SK-N-SH (cell line): ENCODE measurements at regions not wholly inside any gene's neighbourhood (a gene's known extent, or its start where the extent isn't known, plus 50 kb on each side); places are given as distances from the start of the nearest gene placed in this dataset.

ENCODE experiments used
- CTCF ChIA-PET: fragments of 300-600, 350-600 bp; formaldehyde crosslinking; extraction: SDS; loops from one replicate; lab custom pipeline; 2021; lab: Yijun Ruan, JAX
- POLR2A ChIA-PET: fragments of 350-600 bp; sonication (Branson Sonifier 250); formaldehyde crosslinking; extraction: SDS; loops from one replicate; lab custom pipeline; 2020; ENCODE audit warnings: antibody characterized with exemption, inconsistent platforms; lab: Yijun Ruan, JAX
- DNase-seq: peaks from one replicate; pipeline ENCODE4 v3.0.0; 2012
- H2AFZ ChIP-seq: fragments of 200-600 bp; sonication (generic); 2 replicates; pipeline ENCODE4 v1.8.1; 2016; ENCODE audit warnings: antibody characterized with exemption, mild to moderate bottlenecking, low read depth
- H3F3A ChIP-seq: fragments of 200-600 bp; sonication (generic); replicated peaks from 2 replicates; pipeline ENCODE3; 2016; ENCODE audit warnings: antibody characterized with exemption, mild to moderate bottlenecking; ENCODE audit not compliant: insufficient read depth
- H3K27ac ChIP-seq, 2 experiments: fragments of 200-500 bp in 1 of 2; fragments of 200-600 bp in 1 of 2; sonication (Bioruptor generic) in 1 of 2; sonication (generic), shearing (Covaris generic) in 1 of 2; 2 replicates each; pipeline versions ENCODE4 v1.5.1 to v1.6.1; 2014 to 2016; ENCODE audit warnings: low read depth in 2 of 2, inconsistent platforms in 1 of 2, low read length in 1 of 2, mild to moderate bottlenecking in 1 of 2, mixed read lengths in 1 of 2
- H3K27me3 ChIP-seq: fragments of 200-600 bp; sonication (generic), shearing (Covaris generic); 2 replicates; pipeline ENCODE4 v1.6.1; 2016; ENCODE audit warnings: mixed run types; ENCODE audit not compliant: insufficient read depth
- H3K36me3 ChIP-seq, 2 experiments: fragments of 200-500 bp in 1 of 2; fragments of 200-600 bp in 1 of 2; sonication (Bioruptor generic) in 1 of 2; sonication (generic) in 1 of 2; replicated peaks in 1 of 2; 2 replicates each; pipeline versions ENCODE3 to v1.5.1; 2014 to 2016; ENCODE audit warnings: low read length in 1 of 2, mild to moderate bottlenecking in 1 of 2; ENCODE audit not compliant: insufficient read depth in 2 of 2, control insufficient read depth in 1 of 2
- H3K4me1 ChIP-seq, 2 experiments: fragments of 200-500 bp in 1 of 2; fragments of 200-600 bp in 1 of 2; sonication (Bioruptor generic) in 1 of 2; sonication (generic), shearing (Covaris generic) in 1 of 2; 2 replicates each; pipeline versions ENCODE4 v1.5.1 to v1.6.1; 2014 to 2016; ENCODE audit warnings: low read depth in 1 of 2, low read length in 1 of 2, mixed run types in 1 of 2; ENCODE audit not compliant: insufficient read depth in 2 of 2, control insufficient read depth in 1 of 2
- H3K4me2 ChIP-seq: fragments of 200-600 bp; sonication (generic), shearing (Covaris generic); 2 replicates; pipeline ENCODE4 v1.6.1; 2017; ENCODE audit warnings: mixed run types
- H3K4me3 ChIP-seq, 2 experiments: fragments of 200-500 bp in 1 of 2; fragments of 200-600 bp in 1 of 2; sonication (Bioruptor generic) in 1 of 2; sonication (generic), shearing (Covaris generic) in 1 of 2; 2 replicates each; pipeline versions ENCODE4 v1.5.1 to v1.8.1; 2014 to 2016; ENCODE audit warnings: low read depth in 2 of 2, inconsistent platforms in 1 of 2, low read length in 1 of 2, mild to moderate bottlenecking in 1 of 2, mixed read lengths in 1 of 2, moderate library complexity in 1 of 2
- H3K79me2 ChIP-seq: fragments of 200-600 bp; sonication (generic); 2 replicates; pipeline ENCODE4 v1.8.1; 2017; ENCODE audit warnings: mild to moderate bottlenecking; ENCODE audit not compliant: insufficient read depth
- H3K9ac ChIP-seq: fragments of 200-600 bp; sonication (generic); 2 replicates; pipeline ENCODE4 v1.6.1; 2017; ENCODE audit warnings: mixed run types
- H3K9me2 ChIP-seq: fragments of 200-600 bp; sonication (generic); 2 replicates; pipeline ENCODE4 v1.6.1; 2017; ENCODE audit warnings: mixed run types
- H3K9me3 ChIP-seq: fragments of 200-600 bp; sonication (generic); 2 replicates; pipeline ENCODE4 v1.6.1; 2017; ENCODE audit warnings: mixed run types, mild to moderate bottlenecking, moderate library complexity
- H4K20me1 ChIP-seq: fragments of 200-600 bp; sonication (generic); 2 replicates; pipeline ENCODE4 v1.6.1; 2017; ENCODE audit warnings: mild to moderate bottlenecking, mixed run types; ENCODE audit not compliant: insufficient read depth
- CHD2 ChIP-seq: fragments of 150-350 bp; IDR thresholded peaks from 2 replicates; pipeline ENCODE4 v1.6.1; 2018; ENCODE audit warnings: low read length; ENCODE audit not compliant: partially characterized antibody
- EP300 ChIP-seq, 2 experiments: IDR thresholded peaks; 2 replicates each; pipeline versions ENCODE4 v1.4.0 to v1.6.1; 2012; ENCODE audit warnings: borderline replicate concordance in 1 of 2, low read depth in 1 of 2, low read length in 1 of 2
- EZH2phosphoT487 ChIP-seq: fragments of 200-600 bp; sonication (generic); IDR thresholded peaks from 2 replicates; pipeline ENCODE4 v1.6.1; 2017; ENCODE audit warnings: low read depth, mixed run types, mild to moderate bottlenecking, antibody characterized with exemption, moderate library complexity, borderline replicate concordance
- FOSL2 ChIP-seq: IDR thresholded peaks from 2 replicates; pipeline ENCODE4 v1.4.0; 2012; ENCODE audit warnings: low read depth, mild to moderate bottlenecking, moderate library complexity, borderline replicate concordance
- FOXJ3 ChIP-seq: sonication (generic); formaldehyde crosslinking; IDR thresholded peaks from 2 replicates; pipeline ENCODE4 v1.5.1; 2020; ENCODE audit warnings: mild to moderate bottlenecking, missing genetic modification reagents
- FOXM1 ChIP-seq: IDR thresholded peaks from 2 replicates; pipeline ENCODE4 v1.4.0; 2012; ENCODE audit warnings: low read depth, mild to moderate bottlenecking
- GABPA ChIP-seq: IDR thresholded peaks from 2 replicates; pipeline ENCODE4 v1.4.0; 2012; ENCODE audit warnings: low read depth, mild to moderate bottlenecking
- JUND ChIP-seq: IDR thresholded peaks from 2 replicates; pipeline ENCODE4 v1.4.0; 2012
- MEF2A ChIP-seq: IDR thresholded peaks from 2 replicates; pipeline ENCODE4 v1.4.0; 2012; ENCODE audit warnings: low read depth, borderline replicate concordance
- MXI1 ChIP-seq: IDR thresholded peaks from 2 replicates; pipeline ENCODE4 v1.6.1; 2012; ENCODE audit warnings: mild to moderate bottlenecking, low read depth, low read length, improper control_type of control experiment
- NFIC ChIP-seq: IDR thresholded peaks from 2 replicates; pipeline ENCODE4 v1.4.0; 2012; ENCODE audit warnings: borderline replicate concordance
- NRF1 ChIP-seq: IDR thresholded peaks from 2 replicates; pipeline ENCODE4 v1.6.1; 2012; ENCODE audit warnings: low read depth, mild to moderate bottlenecking, low read length
- POLR2AphosphoS5 ChIP-seq: IDR thresholded peaks from 2 replicates; pipeline ENCODE4 v1.6.1; 2012; ENCODE audit warnings: low read depth, low read length
- RAD21 ChIP-seq: IDR thresholded peaks from 2 replicates; pipeline ENCODE4 v1.6.1; 2012; ENCODE audit warnings: mild to moderate bottlenecking, low read length
- RXRA ChIP-seq: IDR thresholded peaks from 2 replicates; pipeline ENCODE4 v1.4.0; 2012; ENCODE audit warnings: low read depth, mild to moderate bottlenecking, borderline replicate concordance
- TAF1 ChIP-seq: IDR thresholded peaks from 2 replicates; pipeline ENCODE4 v1.6.1; 2012; ENCODE audit warnings: low read depth, mild to moderate bottlenecking, low read length, moderate library complexity, borderline replicate concordance
- TCF12 ChIP-seq: IDR thresholded peaks from 2 replicates; pipeline ENCODE4 v1.4.0; 2012
- TEAD4 ChIP-seq: IDR thresholded peaks from 2 replicates; pipeline ENCODE4 v1.4.0; 2012; ENCODE audit warnings: mild to moderate bottlenecking, borderline replicate concordance; ENCODE audit not compliant: insufficient read depth
- USF1 ChIP-seq: IDR thresholded peaks from 2 replicates; pipeline ENCODE4 v1.4.0; 2012; ENCODE audit warnings: low read depth, borderline replicate concordance
- WGBS: methylation state at CpG from one replicate; pipeline ENCODE4 v1.1.6; 2017; ENCODE audit warnings: low lambda C conversion rate; 5-methylcytosine and 5-hydroxymethylcytosine counted together
- TF ChIP-seq, protein P1 (sequence below): IDR thresholded peaks from 2 replicates; pipeline ENCODE4; 2012
- TF ChIP-seq, protein P2 (sequence below): fragments of 150-350 bp; IDR thresholded peaks from 2 replicates; pipeline ENCODE4 v1.6.1; 2016; ENCODE audit warnings: mild to moderate bottlenecking, low read depth, low read length
- TF ChIP-seq, protein P3 (sequence below): fragments of 200-600 bp; sonication (generic); IDR thresholded peaks from 2 replicates; pipeline ENCODE4 v1.6.1; 2017; ENCODE audit warnings: antibody characterized with exemption, mild to moderate bottlenecking, moderate library complexity

DNA sequence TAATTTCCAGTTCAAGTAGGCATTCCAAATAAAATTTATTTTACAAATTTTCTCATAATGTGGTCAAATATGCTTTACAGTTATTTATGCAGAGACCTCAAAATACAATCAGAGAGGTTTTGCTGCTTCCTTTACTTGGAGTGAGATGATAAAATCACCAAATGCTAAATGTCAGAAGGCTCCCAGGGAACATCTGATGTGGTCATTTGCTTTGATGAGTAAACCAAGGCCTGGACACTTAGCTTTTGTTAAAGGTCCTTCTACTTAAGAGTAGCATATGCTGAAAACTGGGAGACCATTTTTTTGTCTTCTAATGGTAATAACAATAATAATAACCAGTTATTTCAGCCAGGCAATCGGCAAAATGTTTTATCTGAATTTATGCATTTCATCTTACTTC lies 60.6 kb upstream of the AKR1E2 start (continued):
- TF ChIP-seq, protein P1, sequence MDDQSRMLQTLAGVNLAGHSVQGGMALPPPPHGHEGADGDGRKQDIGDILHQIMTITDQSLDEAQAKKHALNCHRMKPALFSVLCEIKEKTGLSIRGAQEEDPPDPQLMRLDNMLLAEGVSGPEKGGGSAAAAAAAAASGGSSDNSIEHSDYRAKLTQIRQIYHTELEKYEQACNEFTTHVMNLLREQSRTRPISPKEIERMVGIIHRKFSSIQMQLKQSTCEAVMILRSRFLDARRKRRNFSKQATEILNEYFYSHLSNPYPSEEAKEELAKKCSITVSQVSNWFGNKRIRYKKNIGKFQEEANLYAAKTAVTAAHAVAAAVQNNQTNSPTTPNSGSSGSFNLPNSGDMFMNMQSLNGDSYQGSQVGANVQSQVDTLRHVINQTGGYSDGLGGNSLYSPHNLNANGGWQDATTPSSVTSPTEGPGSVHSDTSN: 0 out of 2 replicates have a peak, but pooled peaks have one; percentile 35
- TF ChIP-seq, protein P2, sequence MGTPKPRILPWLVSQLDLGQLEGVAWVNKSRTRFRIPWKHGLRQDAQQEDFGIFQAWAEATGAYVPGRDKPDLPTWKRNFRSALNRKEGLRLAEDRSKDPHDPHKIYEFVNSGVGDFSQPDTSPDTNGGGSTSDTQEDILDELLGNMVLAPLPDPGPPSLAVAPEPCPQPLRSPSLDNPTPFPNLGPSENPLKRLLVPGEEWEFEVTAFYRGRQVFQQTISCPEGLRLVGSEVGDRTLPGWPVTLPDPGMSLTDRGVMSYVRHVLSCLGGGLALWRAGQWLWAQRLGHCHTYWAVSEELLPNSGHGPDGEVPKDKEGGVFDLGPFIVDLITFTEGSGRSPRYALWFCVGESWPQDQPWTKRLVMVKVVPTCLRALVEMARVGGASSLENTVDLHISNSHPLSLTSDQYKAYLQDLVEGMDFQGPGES: no peak
- TF ChIP-seq EP300 (IDR thresholded peaks at IDR 0.05; ENCODE audit: borderline replicate concordance in 1 of 2, low read depth in 1 of 2, low read length in 1 of 2) (peak in 1 of 2 experiments; percentile 63; a peak in 1 of 4 replicates), JUND (no peak; the same call in 1 of the 2 replicates), MXI1 (no peak), GABPA (no peak), FOXM1 (peak; percentile 48; the same call in 1 of the 2 replicates)

GRCh38 chr10:4763960-4764428 lies 62.0 kb upstream of the AKR1E2 start:
- CTCF ChIA-PET: interaction anchor here (1.7 to 11.7 kb wide), 2 partner anchors 51 to 1569 kb away, joined by 4 to 244 read pairs; no protein-coding TSS in a partner anchor
- H3K36me3 ChIP-seq: peaks cover 0 to 24% of the 10 kb centered on the region in 2 experiments
- peak overlapping the region; percentile 32 to 100; a peak in 3 of 4 replicates for H3K27ac ChIP-seq
- H4K20me1 ChIP-seq: no peaks in the 10 kb centered on the region
- H3K4me3 ChIP-seq: peak overlapping the region; percentile 10 to 66; a peak in 3 of 4 replicates
- peak overlapping the region; percentile 96 for H3K9ac ChIP-seq
- no peak for DNase-seq
- peaks cover 9 to 68% of the 10 kb centered on the region in 2 experiments for H3K4me1 ChIP-seq
- peak overlapping the region; percentile 78 for H3K4me2 ChIP-seq
- no peaks in the 10 kb centered on the region for H3K9me2 ChIP-seq
- 73% methylated on average over 6 of the region's 6 CpGs for WGBS
- H3K79me2 ChIP-seq: peaks cover 80% of the 10 kb centered on the region
- peaks cover 47% of the 10 kb centered on the region for H3F3A ChIP-seq
- no peak overlapping the region for H2AFZ ChIP-seq
- H3K9me3 ChIP-seq: no peaks in the 10 kb centered on the region
- POLR2A ChIA-PET: no interaction called here
- H3K27me3 ChIP-seq: no peaks in the 10 kb centered on the region
- TF ChIP-seq RAD21 (no peak), MXI1 (no peak), CHD2 (no peak), NFIC (peak; percentile 69; the same call in 1 of the 2 replicates), JUND (peak; percentile 64), RXRA (peak; percentile 12; the same call in 1 of the 2 replicates), MEF2A (0 out of 2 replicates have a peak, but pooled peaks have one; percentile 32), NRF1 (no peak), FOSL2 (peak; percentile 60; the same call in 1 of the 2 replicates), FOXJ3 (no peak), TCF12 (peak; percentile 70), EZH2phosphoT487 (no peak), USF1 (no peak), EP300 (IDR thresholded peaks at IDR 0.05; ENCODE audit: borderline replicate concordance in 1 of 2, low read depth in 1 of 2, low read length in 1 of 2) (peak; percentile 6 to 77; a peak in 2 of 4 replicates), POLR2AphosphoS5 (peak; percentile 67; the same call in 1 of the 2 replicates), TAF1 (peak; percentile 59; the same call in 1 of the 2 replicates), TEAD4 (peak; percentile 45; the same call in 1 of the 2 replicates)
- TF ChIP-seq, protein P1: peak; percentile 25
- TF ChIP-seq, protein P2: no peak
- TF ChIP-seq, protein P3, sequence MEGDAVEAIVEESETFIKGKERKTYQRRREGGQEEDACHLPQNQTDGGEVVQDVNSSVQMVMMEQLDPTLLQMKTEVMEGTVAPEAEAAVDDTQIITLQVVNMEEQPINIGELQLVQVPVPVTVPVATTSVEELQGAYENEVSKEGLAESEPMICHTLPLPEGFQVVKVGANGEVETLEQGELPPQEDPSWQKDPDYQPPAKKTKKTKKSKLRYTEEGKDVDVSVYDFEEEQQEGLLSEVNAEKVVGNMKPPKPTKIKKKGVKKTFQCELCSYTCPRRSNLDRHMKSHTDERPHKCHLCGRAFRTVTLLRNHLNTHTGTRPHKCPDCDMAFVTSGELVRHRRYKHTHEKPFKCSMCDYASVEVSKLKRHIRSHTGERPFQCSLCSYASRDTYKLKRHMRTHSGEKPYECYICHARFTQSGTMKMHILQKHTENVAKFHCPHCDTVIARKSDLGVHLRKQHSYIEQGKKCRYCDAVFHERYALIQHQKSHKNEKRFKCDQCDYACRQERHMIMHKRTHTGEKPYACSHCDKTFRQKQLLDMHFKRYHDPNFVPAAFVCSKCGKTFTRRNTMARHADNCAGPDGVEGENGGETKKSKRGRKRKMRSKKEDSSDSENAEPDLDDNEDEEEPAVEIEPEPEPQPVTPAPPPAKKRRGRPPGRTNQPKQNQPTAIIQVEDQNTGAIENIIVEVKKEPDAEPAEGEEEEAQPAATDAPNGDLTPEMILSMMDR: peak; percentile 39
